HG02852 (cell line): ENCODE measurements at regions not wholly inside any gene's neighbourhood (a gene's known extent, or its start where the extent isn't known, plus 50 kb on each side); places are given as distances from the start of the nearest gene placed in this dataset.
A peak's percentile ranks its signal among the peaks of the same experiment; 100 is the strongest.

Experiments used
- ATAC-seq: cut with Tn5 transposase; IDR thresholded peaks from one replicate; pipeline ENCODE4 v1.9.1; 2021; ENCODE audit warnings: mild to moderate bottlenecking, moderate library complexity; ENCODE audit not compliant: unreplicated experiment

GRCh38 chr10:63707254-63707910, 186.2 kb downstream of the REEP3 start:
- peak; percentile 86 for ATAC-seq

- no peak for ATAC-seq
Measured at GRCh38 chr10:63708421-63708820, 187.2 kb downstream of the REEP3 start.

GRCh38 chr10:63710703-63711102, 189.5 kb downstream of the REEP3 start:
- no peak for ATAC-seq

GRCh38 chr10:63711361-63711760, 190.2 kb downstream of the REEP3 start:
- ATAC-seq = no peak

- no peak for ATAC-seq
Measured at GRCh38 chr10:63711867-63712716, 190.9 kb downstream of the REEP3 start.

- ATAC-seq = no peak
Measured at GRCh38 chr10:63712717-63713115, 191.5 kb downstream of the REEP3 start.

- no peak for ATAC-seq
Measured at GRCh38 chr10:63713191-63714144, 192.3 kb downstream of the REEP3 start.

GRCh38 chr10:63716016-63716580, 194.9 kb downstream of the REEP3 start:
- no peak for ATAC-seq

GRCh38 chr10:63717027-63717715, 196.0 kb downstream of the REEP3 start:
- ATAC-seq = no peak

GRCh38 chr10:63718006-63718405, 196.8 kb downstream of the REEP3 start:
- no peak for ATAC-seq

GRCh38 chr10:63718421-63718820, 197.2 kb downstream of the REEP3 start:
- no peak for ATAC-seq

- no peak for ATAC-seq
Measured at GRCh38 chr10:63719226-63719856, 198.1 kb downstream of the REEP3 start.

- peak; percentile 43 for ATAC-seq
Measured at GRCh38 chr10:63720072-63720537, 198.9 kb downstream of the REEP3 start.

- ATAC-seq = peak; percentile 55
Measured at GRCh38 chr10:63720676-63721075, 199.5 kb downstream of the REEP3 start.

- no peak for ATAC-seq
Measured at GRCh38 chr10:63722537-63722936, 201.3 kb downstream of the REEP3 start.

GRCh38 chr10:63723320-63723719, 202.1 kb downstream of the REEP3 start:
- ATAC-seq = no peak

- no peak for ATAC-seq
Measured at GRCh38 chr10:63723741-63724140, 202.5 kb downstream of the REEP3 start.

GRCh38 chr10:63724922-63725321, 203.7 kb downstream of the REEP3 start:
- no peak for ATAC-seq

- no peak for ATAC-seq
Measured at GRCh38 chr10:63726867-63727266, 205.7 kb downstream of the REEP3 start.

- no peak for ATAC-seq
Measured at GRCh38 chr10:63727636-63728035, 206.4 kb downstream of the REEP3 start.
